ENCODE measurements at regions not wholly inside any gene's neighbourhood (a gene's known extent, or its start where the extent isn't known, plus 50 kb on each side); places are given as distances from the start of the nearest gene placed in this dataset.

DNA sequence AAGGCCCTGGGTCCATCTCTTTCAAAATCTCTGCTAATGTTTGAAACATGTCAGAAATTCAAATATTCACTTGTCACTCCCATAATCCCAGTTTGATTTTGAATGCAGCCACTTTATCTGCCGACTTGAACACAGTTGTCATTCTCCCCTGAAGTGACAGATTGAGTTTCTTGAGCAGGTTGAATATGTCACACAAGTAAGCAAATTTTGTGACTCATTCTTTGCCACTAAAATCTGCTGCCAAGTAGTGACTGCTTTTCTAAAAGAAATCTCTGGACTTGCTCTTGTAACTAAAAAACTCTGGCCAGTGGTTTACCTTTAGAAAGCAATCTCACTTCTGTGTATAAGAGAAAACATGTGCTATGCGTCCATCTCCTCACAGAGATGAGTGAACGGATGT, 357.1 kb downstream of the LMO7 start:
- TF ChIP-seq, protein P1, sequence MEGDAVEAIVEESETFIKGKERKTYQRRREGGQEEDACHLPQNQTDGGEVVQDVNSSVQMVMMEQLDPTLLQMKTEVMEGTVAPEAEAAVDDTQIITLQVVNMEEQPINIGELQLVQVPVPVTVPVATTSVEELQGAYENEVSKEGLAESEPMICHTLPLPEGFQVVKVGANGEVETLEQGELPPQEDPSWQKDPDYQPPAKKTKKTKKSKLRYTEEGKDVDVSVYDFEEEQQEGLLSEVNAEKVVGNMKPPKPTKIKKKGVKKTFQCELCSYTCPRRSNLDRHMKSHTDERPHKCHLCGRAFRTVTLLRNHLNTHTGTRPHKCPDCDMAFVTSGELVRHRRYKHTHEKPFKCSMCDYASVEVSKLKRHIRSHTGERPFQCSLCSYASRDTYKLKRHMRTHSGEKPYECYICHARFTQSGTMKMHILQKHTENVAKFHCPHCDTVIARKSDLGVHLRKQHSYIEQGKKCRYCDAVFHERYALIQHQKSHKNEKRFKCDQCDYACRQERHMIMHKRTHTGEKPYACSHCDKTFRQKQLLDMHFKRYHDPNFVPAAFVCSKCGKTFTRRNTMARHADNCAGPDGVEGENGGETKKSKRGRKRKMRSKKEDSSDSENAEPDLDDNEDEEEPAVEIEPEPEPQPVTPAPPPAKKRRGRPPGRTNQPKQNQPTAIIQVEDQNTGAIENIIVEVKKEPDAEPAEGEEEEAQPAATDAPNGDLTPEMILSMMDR (conservative IDR thresholded peaks at IDR 0.05; ENCODE audit: low read depth, low read length) = no peak
- no peak for TF ChIP-seq EZH2 (IDR thresholded peaks at IDR 0.05; ENCODE audit: borderline replicate concordance, low read depth, low read length, poor library complexity, severe bottlenecking)

All from A673 (cell line).